ENCODE measurements at regions not wholly inside any gene's neighbourhood (a gene's known extent, or its start where the extent isn't known, plus 50 kb on each side); places are given as distances from the start of the nearest gene placed in this dataset.

DNA sequence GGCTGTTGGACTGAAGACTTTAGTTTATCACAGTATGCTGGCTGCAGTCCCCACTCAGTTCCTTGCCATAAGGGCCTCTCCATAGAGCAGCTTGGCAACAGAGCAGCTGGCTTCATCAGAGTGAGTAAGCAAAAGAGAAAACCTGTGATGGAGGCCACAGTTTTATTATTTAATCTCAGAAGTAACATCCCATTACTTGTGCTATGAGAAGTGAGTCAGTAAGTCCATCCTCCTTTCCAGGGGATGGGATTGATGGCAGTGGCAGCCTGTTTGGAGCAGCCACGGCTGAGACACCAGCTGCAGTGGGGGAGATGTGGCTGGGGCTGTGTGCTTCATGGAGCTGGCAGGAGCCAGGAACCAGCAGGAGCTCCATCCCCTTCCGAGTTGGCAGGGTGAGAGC is 138.5 kb upstream of the SRRM4 start:
- TF ChIP-seq, protein P1, sequence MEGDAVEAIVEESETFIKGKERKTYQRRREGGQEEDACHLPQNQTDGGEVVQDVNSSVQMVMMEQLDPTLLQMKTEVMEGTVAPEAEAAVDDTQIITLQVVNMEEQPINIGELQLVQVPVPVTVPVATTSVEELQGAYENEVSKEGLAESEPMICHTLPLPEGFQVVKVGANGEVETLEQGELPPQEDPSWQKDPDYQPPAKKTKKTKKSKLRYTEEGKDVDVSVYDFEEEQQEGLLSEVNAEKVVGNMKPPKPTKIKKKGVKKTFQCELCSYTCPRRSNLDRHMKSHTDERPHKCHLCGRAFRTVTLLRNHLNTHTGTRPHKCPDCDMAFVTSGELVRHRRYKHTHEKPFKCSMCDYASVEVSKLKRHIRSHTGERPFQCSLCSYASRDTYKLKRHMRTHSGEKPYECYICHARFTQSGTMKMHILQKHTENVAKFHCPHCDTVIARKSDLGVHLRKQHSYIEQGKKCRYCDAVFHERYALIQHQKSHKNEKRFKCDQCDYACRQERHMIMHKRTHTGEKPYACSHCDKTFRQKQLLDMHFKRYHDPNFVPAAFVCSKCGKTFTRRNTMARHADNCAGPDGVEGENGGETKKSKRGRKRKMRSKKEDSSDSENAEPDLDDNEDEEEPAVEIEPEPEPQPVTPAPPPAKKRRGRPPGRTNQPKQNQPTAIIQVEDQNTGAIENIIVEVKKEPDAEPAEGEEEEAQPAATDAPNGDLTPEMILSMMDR (IDR thresholded peaks at IDR 0.05; ENCODE audit: poor library complexity, severe bottlenecking): no peak
- no peak for TF ChIP-seq MXI1 (conservative IDR thresholded peaks at IDR 0.05; ENCODE audit: poor library complexity, severe bottlenecking)
- TF ChIP-seq EP300 (conservative IDR thresholded peaks at IDR 0.05; ENCODE audit: poor library complexity, severe bottlenecking): no peak
- no peak for TF ChIP-seq RAD21 (conservative IDR thresholded peaks at IDR 0.05)
- TF ChIP-seq POLR2AphosphoS5 (IDR thresholded peaks at IDR 0.05): no peak
- TF ChIP-seq TAF1 (IDR thresholded peaks at IDR 0.05; ENCODE audit: low read depth): no peak
